GM23338 (cell line): ENCODE measurements at regions not wholly inside any gene's neighbourhood (a gene's known extent, or its start where the extent isn't known, plus 50 kb on each side); places are given as distances from the start of the nearest gene placed in this dataset.

ENCODE experiments used
- ATAC-seq: fragments of 200-7000 bp; cut with Tn5 transposase; 3 replicates; pipeline ENCODE4 v1.9.1; 2020
- DNase-seq: peaks from one replicate; pipeline ENCODE4 v3.0.0-alpha.2; 2015; ENCODE audit warnings: low spot score
- H2AFZ ChIP-seq: fragments of 200-600 bp; sonication (generic); 2 replicates; pipeline ENCODE4 v1.8.0; 2016; ENCODE audit warnings: antibody characterized with exemption, mild to moderate bottlenecking, moderate library complexity
- H3F3A ChIP-seq: fragments of 200-600 bp; sonication (generic); replicated peaks from 2 replicates; pipeline ENCODE4 v1.8.0; 2017; ENCODE audit warnings: antibody characterized with exemption, mixed run types, low read depth
- H3K27ac ChIP-seq: fragments of 200-600 bp; sonication (generic); 2 replicates; pipeline ENCODE4 v1.6.1; 2016; ENCODE audit warnings: low read depth
- H3K27me3 ChIP-seq: fragments of 200-600 bp; sonication (generic); 2 replicates; pipeline ENCODE4 v1.8.0; 2016; ENCODE audit warnings: mild to moderate bottlenecking, mixed run types, moderate library complexity; ENCODE audit not compliant: insufficient read depth
- H3K36me3 ChIP-seq: fragments of 200-600 bp; sonication (generic); 2 replicates; pipeline ENCODE4 v1.8.0; 2016; ENCODE audit warnings: mild to moderate bottlenecking; ENCODE audit not compliant: insufficient read depth
- H3K4me1 ChIP-seq: fragments of 200-600 bp; sonication (generic); 2 replicates; pipeline ENCODE4 v1.8.0; 2016; ENCODE audit warnings: mild to moderate bottlenecking, moderate library complexity; ENCODE audit not compliant: insufficient read depth
- H3K4me2 ChIP-seq: fragments of 200-600 bp; sonication (generic); 2 replicates; pipeline ENCODE4 v1.7.1; 2017; ENCODE audit warnings: mixed run types
- H3K4me3 ChIP-seq: fragments of 200-600 bp; sonication (generic); 2 replicates; pipeline ENCODE4 v1.6.1; 2016; ENCODE audit warnings: mixed run types
- H3K79me2 ChIP-seq: fragments of 200-600 bp; sonication (generic); replicated peaks from 2 replicates; pipeline ENCODE4 v1.8.0; 2017; ENCODE audit warnings: mild to moderate bottlenecking; ENCODE audit not compliant: insufficient read depth
- H3K9me2 ChIP-seq: fragments of 200-600 bp; sonication (generic); 2 replicates; pipeline ENCODE4 v1.8.0; 2017; ENCODE audit not compliant: insufficient read depth
- H4K20me1 ChIP-seq: fragments of 200-600 bp; sonication (generic); replicated peaks from 2 replicates; pipeline ENCODE4 v1.8.0; 2017; ENCODE audit warnings: mild to moderate bottlenecking; ENCODE audit not compliant: insufficient read depth
- H3K27ac Mint-ChIP-seq: 2 replicates; pipeline ENCODE4 v1.8.0; 2020; ENCODE audit warnings: inconsistent platforms, mild to moderate bottlenecking, moderate library complexity, mixed read lengths
- H3K27me3 Mint-ChIP-seq: 3 replicates; pipeline ENCODE4 v1.8.0; 2022; ENCODE audit warnings: low read depth, mild to moderate bottlenecking, moderate library complexity, mixed read lengths, inconsistent platforms; ENCODE audit not compliant: insufficient read depth, poor library complexity
- H3K36me3 Mint-ChIP-seq: 3 replicates; pipeline ENCODE4 v1.8.0; 2021; ENCODE audit warnings: low read depth, mild to moderate bottlenecking, inconsistent platforms, moderate library complexity, mixed read lengths
- H3K4me1 Mint-ChIP-seq: 3 replicates; pipeline ENCODE4 v1.8.0; 2020; ENCODE audit warnings: mild to moderate bottlenecking, inconsistent platforms, mixed read lengths
- H3K4me3 Mint-ChIP-seq: 3 replicates; pipeline ENCODE4 v1.8.0; 2021; ENCODE audit warnings: moderate library complexity, mild to moderate bottlenecking, inconsistent platforms, mixed read lengths
- H3K9me3 Mint-ChIP-seq: 3 replicates; pipeline ENCODE4 v1.8.0; 2020; ENCODE audit warnings: moderate library complexity, mild to moderate bottlenecking, inconsistent platforms, mixed read lengths
- CTCF ChIP-seq, 2 experiments: fragments of 200-600 bp in 1 of 2; sonication (generic) in 1 of 2; conservative IDR thresholded peaks; 2 replicates each; pipeline versions ENCODE4 v1.5.1 to v1.6.1; 2016 to 2017; ENCODE audit warnings: antibody characterized with exemption in 2 of 2, low read depth in 2 of 2, mild to moderate bottlenecking in 2 of 2, moderate library complexity in 1 of 2
- EZH2 ChIP-seq: fragments of 200-600 bp; sonication (generic); IDR thresholded peaks from one replicate; pipeline ENCODE4 v1.8.0; 2017; ENCODE audit warnings: antibody characterized with exemption, mild to moderate bottlenecking, low read depth; ENCODE audit not compliant: unreplicated experiment
- NANOG ChIP-seq: IDR thresholded peaks from 2 replicates; pipeline ENCODE4 v1.6.1; 2016; ENCODE audit warnings: antibody characterized with exemption, borderline replicate concordance
- POLR2AphosphoS5 ChIP-seq: IDR thresholded peaks from 2 replicates; pipeline ENCODE4 v1.6.1; 2016; ENCODE audit warnings: antibody characterized with exemption, low read depth
- STAT1 ChIP-seq: IDR thresholded peaks from one replicate; pipeline ENCODE4 v1.6.1; 2016; ENCODE audit warnings: antibody characterized with exemption; ENCODE audit not compliant: unreplicated experiment
- ZNF114 ChIP-seq: fragments of 250-450 bp; sonication (Bioruptor Pico); IDR thresholded peaks from 2 replicates; pipeline ENCODE4 v1.5.0; 2020; ENCODE audit warnings: mild to moderate bottlenecking, moderate library complexity
- TF ChIP-seq, protein P1 (sequence below): fragments of 250-450 bp; sonication (Bioruptor Pico); IDR thresholded peaks from 2 replicates; pipeline ENCODE4 v1.5.0; 2020; ENCODE audit warnings: mild to moderate bottlenecking, moderate library complexity

- no peak overlapping the region for H3K4me3 ChIP-seq
- no peaks in the 10 kb centered on the region for H3K4me1 Mint-ChIP-seq
- DNase-seq: no peak
- H2AFZ ChIP-seq: no peak overlapping the region
- H3K9me3 Mint-ChIP-seq: no peaks in the 10 kb centered on the region
- H3K4me3 Mint-ChIP-seq: no peak overlapping the region
- no peaks in the 10 kb centered on the region for H3K79me2 ChIP-seq
- H3K27ac ChIP-seq: no peak overlapping the region
- H3F3A ChIP-seq: no peaks in the 10 kb centered on the region
- no peaks in the 10 kb centered on the region for H4K20me1 ChIP-seq
- H3K27ac Mint-ChIP-seq: peak overlapping the region; percentile 15; the same call in 1 of the 2 replicates
- no peaks in the 10 kb centered on the region for H3K4me1 ChIP-seq
- no peaks in the 10 kb centered on the region for H3K36me3 Mint-ChIP-seq
- H3K27me3 ChIP-seq: no peaks in the 10 kb centered on the region
- peaks cover 5% of the 10 kb centered on the region for H3K9me2 ChIP-seq
- no peaks in the 10 kb centered on the region for H3K27me3 Mint-ChIP-seq
- TF ChIP-seq, protein P1, sequence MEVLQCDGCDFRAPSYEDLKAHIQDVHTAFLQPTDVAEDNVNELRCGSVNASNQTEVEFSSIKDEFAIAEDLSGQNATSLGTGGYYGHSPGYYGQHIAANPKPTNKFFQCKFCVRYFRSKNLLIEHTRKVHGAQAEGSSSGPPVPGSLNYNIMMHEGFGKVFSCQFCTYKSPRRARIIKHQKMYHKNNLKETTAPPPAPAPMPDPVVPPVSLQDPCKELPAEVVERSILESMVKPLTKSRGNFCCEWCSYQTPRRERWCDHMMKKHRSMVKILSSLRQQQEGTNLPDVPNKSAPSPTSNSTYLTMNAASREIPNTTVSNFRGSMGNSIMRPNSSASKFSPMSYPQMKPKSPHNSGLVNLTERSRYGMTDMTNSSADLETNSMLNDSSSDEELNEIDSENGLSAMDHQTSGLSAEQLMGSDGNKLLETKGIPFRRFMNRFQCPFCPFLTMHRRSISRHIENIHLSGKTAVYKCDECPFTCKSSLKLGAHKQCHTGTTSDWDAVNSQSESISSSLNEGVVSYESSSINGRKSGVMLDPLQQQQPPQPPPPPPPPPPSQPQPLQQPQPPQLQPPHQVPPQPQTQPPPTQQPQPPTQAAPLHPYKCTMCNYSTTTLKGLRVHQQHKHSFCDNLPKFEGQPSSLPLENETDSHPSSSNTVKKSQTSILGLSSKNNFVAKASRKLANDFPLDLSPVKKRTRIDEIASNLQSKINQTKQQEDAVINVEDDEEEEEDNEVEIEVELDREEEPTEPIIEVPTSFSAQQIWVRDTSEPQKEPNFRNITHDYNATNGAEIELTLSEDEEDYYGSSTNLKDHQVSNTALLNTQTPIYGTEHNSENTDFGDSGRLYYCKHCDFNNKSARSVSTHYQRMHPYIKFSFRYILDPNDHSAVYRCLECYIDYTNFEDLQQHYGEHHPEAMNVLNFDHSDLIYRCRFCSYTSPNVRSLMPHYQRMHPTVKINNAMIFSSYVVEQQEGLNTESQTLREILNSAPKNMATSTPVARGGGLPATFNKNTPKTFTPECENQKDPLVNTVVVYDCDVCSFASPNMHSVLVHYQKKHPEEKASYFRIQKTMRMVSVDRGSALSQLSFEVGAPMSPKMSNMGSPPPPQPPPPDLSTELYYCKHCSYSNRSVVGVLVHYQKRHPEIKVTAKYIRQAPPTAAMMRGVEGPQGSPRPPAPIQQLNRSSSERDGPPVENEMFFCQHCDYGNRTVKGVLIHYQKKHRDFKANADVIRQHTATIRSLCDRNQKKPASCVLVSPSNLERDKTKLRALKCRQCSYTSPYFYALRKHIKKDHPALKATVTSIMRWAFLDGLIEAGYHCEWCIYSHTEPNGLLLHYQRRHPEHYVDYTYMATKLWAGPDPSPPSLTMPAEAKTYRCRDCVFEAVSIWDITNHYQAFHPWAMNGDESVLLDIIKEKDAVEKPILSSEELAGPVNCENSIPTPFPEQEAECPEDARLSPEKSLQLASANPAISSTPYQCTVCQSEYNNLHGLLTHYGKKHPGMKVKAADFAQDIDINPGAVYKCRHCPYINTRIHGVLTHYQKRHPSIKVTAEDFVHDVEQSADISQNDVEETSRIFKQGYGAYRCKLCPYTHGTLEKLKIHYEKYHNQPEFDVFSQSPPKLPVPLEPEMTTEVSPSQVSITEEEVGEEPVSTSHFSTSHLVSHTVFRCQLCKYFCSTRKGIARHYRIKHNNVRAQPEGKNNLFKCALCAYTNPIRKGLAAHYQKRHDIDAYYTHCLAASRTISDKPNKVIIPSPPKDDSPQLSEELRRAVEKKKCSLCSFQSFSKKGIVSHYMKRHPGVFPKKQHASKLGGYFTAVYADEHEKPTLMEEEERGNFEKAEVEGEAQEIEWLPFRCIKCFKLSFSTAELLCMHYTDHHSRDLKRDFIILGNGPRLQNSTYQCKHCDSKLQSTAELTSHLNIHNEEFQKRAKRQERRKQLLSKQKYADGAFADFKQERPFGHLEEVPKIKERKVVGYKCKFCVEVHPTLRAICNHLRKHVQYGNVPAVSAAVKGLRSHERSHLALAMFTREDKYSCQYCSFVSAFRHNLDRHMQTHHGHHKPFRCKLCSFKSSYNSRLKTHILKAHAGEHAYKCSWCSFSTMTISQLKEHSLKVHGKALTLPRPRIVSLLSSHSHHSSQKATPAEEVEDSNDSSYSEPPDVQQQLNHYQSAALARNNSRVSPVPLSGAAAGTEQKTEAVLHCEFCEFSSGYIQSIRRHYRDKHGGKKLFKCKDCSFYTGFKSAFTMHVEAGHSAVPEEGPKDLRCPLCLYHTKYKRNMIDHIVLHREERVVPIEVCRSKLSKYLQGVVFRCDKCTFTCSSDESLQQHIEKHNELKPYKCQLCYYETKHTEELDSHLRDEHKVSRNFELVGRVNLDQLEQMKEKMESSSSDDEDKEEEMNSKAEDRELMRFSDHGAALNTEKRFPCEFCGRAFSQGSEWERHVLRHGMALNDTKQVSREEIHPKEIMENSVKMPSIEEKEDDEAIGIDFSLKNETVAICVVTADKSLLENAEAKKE (CRISPR knock-in tag): no peak
- TF ChIP-seq POLR2AphosphoS5 (no peak), STAT1 (no peak), EZH2 (no peak)
- no peaks in the 10 kb centered on the region for H3K36me3 ChIP-seq
- no peak overlapping the region for H3K4me2 ChIP-seq
- ATAC-seq: no peak
These were observed 628.6 kb downstream of the KCNT2 start for GRCh38 chr1:195979646-195980045.

DNA sequence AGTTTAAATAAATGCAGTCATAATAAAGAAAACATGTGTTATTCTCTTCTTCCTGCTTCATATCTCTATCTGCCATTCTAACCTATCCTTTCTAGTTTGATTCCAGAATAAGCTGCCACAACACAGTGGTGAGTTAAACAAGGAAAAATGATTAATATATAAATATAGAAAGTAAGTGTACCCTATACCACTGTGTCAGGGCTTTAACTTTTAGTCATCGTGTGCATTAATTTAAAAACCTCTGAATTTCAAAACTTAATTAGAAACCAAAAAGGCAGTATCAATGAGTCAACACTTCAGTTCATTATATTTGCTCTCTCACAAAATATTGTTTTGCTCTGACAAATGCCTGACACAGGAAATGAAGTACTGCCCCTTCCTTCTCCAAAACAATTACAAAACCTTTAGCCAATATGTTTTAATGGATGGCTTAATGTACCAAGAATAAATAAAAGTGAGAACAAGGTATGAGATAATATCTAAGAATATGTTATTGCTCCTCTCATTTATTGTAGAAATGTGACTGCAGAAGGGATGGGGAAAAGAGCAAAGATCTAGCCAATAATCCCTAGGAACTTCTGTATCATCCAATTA, 634.8 kb downstream of the KCNT2 start:
- Mint-ChIP-seq H3K4me1 (no peaks in the 10 kb centered on the region), H3K27me3 (no peaks in the 10 kb centered on the region), H3K4me3 (no peak overlapping the region), H3K27ac (no peak overlapping the region), H3K36me3 (no peaks in the 10 kb centered on the region), H3K9me3 (no peaks in the 10 kb centered on the region)
- Histone ChIP-seq H3K9me2 (no peaks in the 10 kb centered on the region; the same call in 1 of the 2 replicates), H3F3A (no peaks in the 10 kb centered on the region), H4K20me1 (no peaks in the 10 kb centered on the region), H3K36me3 (no peaks in the 10 kb centered on the region), H3K4me1 (no peaks in the 10 kb centered on the region), H3K27me3 (no peaks in the 10 kb centered on the region), H3K4me3 (no peak overlapping the region), H3K27ac (no peak overlapping the region), H2AFZ (no peak overlapping the region), H3K4me2 (no peak overlapping the region), H3K79me2 (no peaks in the 10 kb centered on the region)
- no peak for ATAC-seq
- no peak for DNase-seq
- TF ChIP-seq ZNF114 (CRISPR knock-in tag) (no peak), CTCF (conservative IDR thresholded peaks at IDR 0.05; ENCODE audit: low read depth in 2 of 2) (no peak), EZH2 (no peak), NANOG (no peak)
